HG02870 (cell line): ENCODE measurements at regions not wholly inside any gene's neighbourhood (a gene's known extent, or its start where the extent isn't known, plus 50 kb on each side); places are given as distances from the start of the nearest gene placed in this dataset.

Experiments
- ATAC-seq: cut with Tn5 transposase; IDR thresholded peaks from one replicate; pipeline ENCODE4 v1.9.1; 2021; ENCODE audit warnings: mild to moderate bottlenecking, moderate library complexity; ENCODE audit not compliant: unreplicated experiment

DNA sequence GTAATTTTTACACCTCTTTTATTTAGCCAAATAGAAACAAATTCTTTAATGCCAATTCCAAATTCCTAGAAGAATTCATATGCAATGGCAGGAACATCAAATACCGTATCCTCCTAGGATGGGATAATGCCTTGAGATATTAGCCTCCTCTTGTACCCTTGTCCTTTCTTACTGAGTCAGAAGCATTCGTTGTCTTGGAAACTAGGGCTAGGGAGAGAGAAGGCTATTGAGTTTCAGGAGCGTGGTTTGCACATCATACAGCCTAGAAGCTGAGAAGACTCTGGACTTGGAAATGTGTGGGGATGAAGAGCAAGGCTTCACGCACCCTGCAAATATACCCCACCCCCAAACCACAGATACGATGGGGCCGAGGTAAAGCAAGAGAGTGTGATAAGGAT lies 300.7 kb downstream of the SP3 start:
- ATAC-seq = no peak

- ATAC-seq = no peak
Observed at GRCh38 chr2:173666171-173666888, 298.8 kb downstream of the SP3 start.

DNA sequence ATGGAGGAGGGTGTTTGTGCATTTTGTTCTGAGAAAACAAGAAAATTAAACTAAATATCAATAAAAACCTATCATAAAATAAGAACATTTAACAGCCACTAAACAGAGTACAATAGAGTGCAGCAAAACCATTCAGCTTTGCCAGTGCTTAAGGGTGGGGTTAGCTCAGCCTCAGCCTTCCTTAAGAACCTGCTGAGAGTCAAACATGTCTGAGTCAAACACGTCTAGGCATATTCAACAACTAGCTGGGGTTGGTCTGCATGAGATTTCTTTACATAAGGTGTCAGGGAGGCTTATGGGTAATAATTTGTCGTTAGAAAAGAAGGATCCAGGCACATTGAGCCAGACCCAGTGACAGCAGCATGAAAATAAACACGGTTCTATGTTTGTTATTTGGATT lies 298.2 kb downstream of the SP3 start:
- no peak for ATAC-seq

- no peak for ATAC-seq
Observed at GRCh38 chr2:173667415-173667814, 297.8 kb downstream of the SP3 start.

DNA sequence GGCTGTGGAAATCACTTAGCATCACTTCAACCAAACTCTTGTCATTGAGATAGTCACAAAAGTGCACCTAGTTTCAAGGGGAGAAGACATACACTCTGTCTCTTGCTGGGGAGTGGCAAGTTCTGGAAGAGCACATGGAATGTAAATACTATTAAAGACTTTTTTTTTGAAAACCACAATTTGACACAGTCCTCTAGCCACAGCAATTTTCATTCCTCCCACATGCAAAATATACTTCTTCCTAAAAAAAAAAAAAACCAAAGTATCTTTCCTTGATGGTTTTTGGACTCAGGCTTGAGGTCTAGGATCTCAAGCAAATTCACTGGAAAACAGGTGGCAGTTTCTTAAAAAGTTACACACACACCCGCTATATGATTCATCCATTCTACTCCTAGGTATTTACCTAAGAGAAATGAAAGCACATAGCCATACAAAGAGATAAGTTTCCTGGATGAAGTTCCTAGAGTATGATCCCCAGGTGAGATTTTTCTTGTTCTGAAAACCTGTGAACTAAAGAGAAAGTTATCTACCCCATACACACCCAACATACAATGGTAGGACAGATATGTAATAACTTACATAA lies 295.8 kb downstream of the SP3 start:
- ATAC-seq = no peak

DNA sequence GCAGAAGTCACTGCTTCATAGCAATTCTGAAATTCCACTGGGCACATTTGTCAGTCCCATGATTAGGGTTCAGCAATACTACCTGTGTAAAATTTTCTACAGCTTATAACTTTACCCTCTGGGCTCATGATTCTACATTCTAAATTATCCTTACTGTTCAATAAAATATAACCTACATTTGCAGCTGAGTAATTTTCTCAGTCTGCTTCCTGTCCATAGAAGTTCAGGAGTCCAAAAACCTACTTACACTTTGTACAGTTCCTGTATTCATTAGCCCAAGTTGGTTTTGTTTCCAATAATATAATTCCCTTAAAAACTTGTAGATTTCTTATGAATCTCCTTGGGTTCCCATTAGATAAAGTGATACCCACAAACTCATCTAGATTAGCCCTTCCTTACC lies 295.3 kb downstream of the SP3 start:
- ATAC-seq = no peak

- ATAC-seq = no peak
Observed at GRCh38 chr2:173672573-173673340, 292.4 kb downstream of the SP3 start.

DNA sequence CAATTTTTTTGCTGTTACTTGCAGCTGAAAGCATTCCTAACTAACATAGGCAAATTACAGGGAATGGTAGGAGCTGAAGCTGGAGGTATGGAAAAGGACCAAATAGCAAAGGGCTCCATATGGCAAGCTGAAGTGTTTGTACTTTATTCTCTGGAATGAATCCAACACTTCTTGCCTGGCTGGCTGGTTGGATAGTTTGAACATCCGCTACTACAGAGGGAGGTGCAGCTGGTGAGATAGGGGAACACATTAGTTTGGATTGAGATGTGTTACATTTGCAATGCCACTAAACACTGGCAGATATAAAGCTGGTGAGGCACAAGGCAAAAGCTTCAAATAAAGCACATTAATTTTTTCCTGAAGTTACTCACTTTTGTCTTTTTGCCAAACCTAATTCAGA lies 291.5 kb downstream of the SP3 start:
- no peak for ATAC-seq

- no peak for ATAC-seq
Observed at GRCh38 chr2:173676647-173677046, 288.5 kb downstream of the SP3 start.

GRCh38 chr2:173678186-173678585 lies 287.0 kb downstream of the SP3 start:
- ATAC-seq = no peak

DNA sequence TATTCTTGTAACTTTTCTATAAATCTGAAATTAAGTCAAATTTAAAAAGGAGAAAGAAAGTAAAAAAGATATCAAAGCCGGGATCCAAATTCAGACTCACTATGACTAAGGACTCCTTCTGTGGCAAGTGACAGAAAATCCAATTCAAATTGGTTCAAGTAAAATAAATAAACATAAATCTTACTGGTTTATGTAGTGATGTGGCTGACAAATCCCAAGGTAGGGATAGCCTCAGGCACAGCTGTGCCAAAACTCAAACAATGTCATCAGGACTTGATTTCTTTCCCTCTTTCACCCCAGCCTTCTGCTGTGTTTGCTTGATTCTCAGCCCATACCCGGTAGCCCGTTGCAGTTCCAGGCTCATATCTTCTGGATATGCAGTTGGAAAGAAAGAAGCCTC lies 284.6 kb downstream of the SP3 start:
- ATAC-seq = no peak

DNA sequence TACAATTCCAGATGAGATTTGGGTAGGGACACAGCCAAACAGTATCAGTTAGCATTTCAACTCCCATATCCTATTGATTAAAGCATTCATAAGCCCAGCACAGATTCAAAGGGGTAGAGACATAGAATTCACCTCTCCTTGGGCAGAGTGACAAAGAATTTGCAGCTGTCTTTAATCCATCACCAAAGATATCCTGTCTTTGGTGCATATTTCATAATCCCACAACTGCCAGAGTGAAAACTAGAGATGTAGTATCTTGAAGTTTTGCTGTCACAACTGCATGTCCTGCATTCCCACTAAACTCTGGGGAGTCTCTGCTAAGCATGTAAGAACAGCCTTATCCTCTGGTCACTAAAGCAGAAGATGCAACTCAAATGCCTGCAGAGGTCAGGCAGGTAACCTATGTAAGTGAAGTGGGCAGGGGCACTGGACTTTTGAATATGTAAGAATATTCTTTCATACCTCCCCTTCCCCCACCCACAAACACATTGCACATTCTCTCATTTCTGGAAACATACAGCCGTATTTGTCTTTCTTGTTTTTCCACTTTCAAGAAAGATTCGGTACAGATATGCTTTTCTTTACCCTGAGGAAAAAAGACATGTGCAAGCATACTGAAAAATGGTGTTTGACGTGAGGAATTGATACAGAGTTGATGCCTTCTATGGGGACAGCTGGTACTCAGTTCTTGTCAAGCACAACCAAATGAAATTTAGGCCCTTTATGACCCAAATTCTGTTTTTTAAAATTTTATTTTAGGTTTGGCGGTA lies 283.1 kb downstream of the SP3 start:
- no peak for ATAC-seq

DNA sequence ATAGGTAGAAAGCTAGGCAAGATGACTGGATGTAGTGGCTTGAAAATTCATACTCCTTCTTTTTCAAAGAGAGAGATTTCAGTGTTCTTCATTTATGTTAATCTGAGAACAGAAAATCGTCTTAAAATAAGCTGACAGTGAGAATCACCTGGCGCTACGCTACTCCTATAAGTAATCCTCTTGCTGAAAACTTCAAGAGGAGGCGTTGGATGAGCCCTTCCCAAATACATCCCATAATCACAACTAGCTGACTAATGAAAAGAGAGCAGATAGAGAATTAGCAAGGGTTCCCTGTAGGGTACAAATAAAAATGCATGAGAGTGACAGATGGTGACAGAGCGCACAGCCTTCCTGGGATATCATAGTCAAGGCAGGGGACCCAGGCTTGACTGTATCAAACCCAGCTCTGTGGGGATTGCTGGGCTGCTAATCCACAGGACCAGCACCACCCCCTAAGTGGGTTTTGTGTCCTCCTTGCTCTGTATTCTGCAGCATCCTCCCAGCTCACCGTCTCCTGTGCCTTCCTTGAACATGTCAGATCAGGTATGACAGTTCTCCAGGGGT lies 280.2 kb downstream of the SP3 start:
- ATAC-seq = no peak

DNA sequence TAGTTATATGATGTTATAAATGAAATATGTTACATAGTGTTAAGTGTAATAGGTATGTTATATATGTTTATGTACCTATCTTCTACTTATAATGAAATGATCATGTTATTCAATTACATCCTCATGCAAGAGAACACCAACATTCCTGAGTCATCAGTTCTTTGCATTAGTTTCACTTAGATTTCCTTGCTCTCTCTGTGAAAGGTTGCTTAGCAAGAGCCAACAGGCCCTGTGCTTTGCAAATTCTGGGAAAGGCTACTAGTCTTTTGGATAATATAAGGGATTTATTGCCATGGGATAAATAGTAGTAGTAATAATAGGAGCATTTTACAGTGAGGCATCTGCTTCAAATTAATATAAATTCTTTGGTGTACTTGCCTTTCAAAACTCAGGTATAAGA lies 274.8 kb downstream of the SP3 start:
- ATAC-seq = no peak

- no peak for ATAC-seq
Observed at GRCh38 chr2:173692068-173692467, 273.1 kb downstream of the SP3 start.

DNA sequence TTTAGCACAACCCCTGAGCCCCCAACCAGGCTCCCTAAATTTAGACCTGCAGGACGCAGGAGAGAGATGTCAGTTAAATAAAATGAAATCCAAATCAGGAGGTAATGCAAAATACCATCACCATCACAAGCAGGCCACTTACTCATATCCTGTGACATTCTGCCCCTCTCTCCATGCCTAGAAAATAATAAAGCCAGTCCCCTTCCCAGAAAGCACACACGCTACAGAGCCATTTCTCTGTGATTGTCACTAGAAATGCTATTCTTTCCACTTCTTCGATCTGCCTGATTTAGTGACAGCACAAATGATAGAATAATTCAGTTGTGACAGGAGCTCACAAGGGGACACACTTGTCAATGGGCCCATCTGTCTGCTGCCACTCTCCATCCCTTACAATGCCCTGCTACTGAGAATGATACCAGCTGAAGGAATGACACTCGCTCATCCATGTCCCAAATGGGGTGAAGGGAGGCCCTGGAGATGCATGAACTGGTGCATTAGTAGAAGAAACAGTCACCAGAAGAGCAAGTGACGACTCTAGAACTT lies 272.1 kb downstream of the SP3 start:
- no peak for ATAC-seq

GRCh38 chr2:173696274-173696673 lies 268.9 kb downstream of the SP3 start:
- ATAC-seq = no peak

- ATAC-seq = no peak
Observed at GRCh38 chr2:173697929-173698328, 267.2 kb downstream of the SP3 start.

DNA sequence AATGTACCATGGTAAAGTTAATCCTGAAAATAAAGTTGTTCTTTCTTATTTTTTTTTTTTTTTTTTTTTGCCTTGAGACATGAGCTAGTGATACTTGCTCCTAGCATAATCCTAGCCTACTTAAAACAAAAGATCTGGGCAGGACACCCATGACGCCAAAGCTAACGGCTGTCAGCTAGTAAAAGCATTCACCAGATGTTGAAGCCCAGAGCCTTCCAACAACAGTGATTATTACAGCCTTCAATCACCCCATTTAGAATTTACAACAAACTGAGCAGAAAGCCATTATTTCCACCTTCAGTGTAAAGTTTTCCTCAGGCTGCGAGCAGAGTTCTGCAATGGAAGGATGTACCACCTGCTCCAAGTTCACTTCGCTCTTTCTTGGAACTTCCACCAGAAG lies 259.5 kb downstream of the SP3 start:
- ATAC-seq = no peak

DNA sequence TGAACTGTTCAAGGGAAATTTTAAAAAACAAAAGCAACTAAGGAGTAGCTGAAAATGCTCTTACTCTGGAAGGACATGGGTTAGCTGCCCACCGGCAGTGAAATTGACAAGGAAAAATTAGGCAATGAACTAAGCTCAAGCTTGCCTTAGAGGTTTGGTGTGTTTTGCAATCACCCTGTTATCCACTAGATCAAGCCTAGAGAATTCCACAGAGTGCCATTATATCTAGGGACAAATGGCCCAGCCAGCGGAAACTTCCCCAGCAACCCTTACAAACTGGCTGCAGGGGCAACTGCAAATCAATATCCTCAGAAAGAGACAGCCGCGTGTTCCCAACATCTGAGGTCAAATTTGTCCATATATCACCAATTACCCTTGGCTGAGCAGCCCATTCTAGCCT lies 258.2 kb downstream of the SP3 start:
- no peak for ATAC-seq

DNA sequence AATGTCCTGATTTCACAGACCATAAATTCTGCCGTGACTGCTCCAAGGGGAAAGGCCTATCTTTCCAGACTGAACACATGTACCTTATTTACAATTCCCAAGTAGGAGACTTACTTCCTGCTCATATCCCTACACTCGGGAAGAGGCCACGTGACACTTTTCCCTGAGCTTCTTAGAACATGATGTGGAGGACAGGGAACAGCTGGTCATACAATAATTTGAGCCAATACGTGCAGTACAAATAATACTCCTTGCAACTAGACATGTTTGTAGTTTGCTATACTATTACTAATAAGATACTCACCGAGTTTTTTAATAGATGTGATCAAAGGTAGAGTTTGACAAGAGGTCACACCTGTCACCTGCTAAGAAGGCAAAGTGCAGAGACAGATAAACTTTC lies 256.4 kb downstream of the SP3 start:
- no peak for ATAC-seq
